Fibroblast of lung (primary cell): ENCODE measurements at regions not wholly inside any gene's neighbourhood (a gene's known extent, or its start where the extent isn't known, plus 50 kb on each side); places are given as distances from the start of the nearest gene placed in this dataset.

Source experiments
- CTCF ChIP-seq, 2 donors: IDR thresholded peaks in 1 of 2; conservative IDR thresholded peaks in 1 of 2; 1 replicate in 1 of 2; 2 replicates in 1 of 2; pipeline ENCODE4 v1.5.1; 2011 to 2012; ENCODE audit warnings: low read length in 2 of 2, control low read depth in 1 of 2, inconsistent platforms in 1 of 2, low read depth in 1 of 2, mild to moderate bottlenecking in 1 of 2
- EZH2 ChIP-seq: IDR thresholded peaks from 2 replicates; pipeline ENCODE4 v1.5.1; 2012; ENCODE audit warnings: low read length, control low read depth, mild to moderate bottlenecking; ENCODE audit errors: missing control alignments

DNA sequence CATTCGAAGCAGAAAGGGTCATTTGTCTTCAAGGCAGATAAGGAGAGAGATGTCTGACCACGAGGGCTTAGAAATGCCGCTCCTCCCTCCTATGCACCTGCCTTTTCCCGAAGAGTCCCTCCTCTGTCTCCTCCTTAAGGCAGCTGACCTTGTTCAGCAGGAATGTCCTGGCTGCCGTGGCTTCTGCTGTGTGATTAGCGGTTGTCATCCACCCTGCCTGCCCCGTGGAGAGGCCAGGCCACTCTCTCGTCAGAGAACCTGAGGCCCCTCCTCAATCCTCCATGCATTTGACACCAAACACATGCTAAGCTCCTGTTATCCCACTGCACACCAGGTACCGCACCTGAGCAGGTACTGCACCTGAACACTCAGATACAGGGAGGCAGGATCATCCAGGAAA, 834.6 kb downstream of the TBC1D22A start:
- TF ChIP-seq CTCF (conservative IDR thresholded peaks at IDR 0.05 in 1 of 2, IDR thresholded peaks at IDR 0.05 in 1 of 2; ENCODE audit: low read depth in 1 of 2, low read length in 2 of 2): no peak
- TF ChIP-seq EZH2: no peak
